ENCODE measurements at regions not wholly inside any gene's neighbourhood (a gene's known extent, or its start where the extent isn't known, plus 50 kb on each side); places are given as distances from the start of the nearest gene placed in this dataset.

DNA sequence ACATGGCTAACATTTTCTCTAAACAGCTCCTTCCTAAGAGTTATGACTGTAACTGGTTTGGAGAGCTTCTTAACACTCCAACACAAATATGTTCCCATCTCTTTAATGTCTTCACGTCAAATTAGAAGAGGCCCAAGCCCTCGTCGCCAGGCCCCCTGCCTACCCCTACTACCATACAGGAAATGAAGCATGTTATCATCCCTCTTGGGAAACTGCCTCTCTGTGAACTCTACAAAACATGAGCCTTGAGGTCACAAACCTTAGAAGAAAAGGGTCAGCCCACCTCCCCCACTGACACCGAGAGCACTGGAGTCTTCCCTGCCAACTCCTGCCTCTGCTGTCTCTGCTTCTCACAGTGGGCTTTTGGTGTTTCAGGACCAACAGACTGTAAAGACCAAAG is 243.1 kb upstream of the STT3B start:
- Histone ChIP-seq H3K36me3 (ENCODE audit: control insufficient read depth, insufficient read depth, low read length) (no peaks in the 10 kb centered on the region), H3K4me3 (ENCODE audit: low read depth, low read length) (no peak overlapping the region), H3K9ac (ENCODE audit: low read depth, low read length) (no peak overlapping the region), H3K9me3 (ENCODE audit: control insufficient read depth, insufficient read depth, low read length) (no peaks in the 10 kb centered on the region), H3K27me3 (ENCODE audit: control insufficient read depth, insufficient read depth, low read length) (no peaks in the 10 kb centered on the region), H3K27ac (ENCODE audit: low read depth, low read length) (no peak overlapping the region), H3K4me1 (ENCODE audit: control insufficient read depth, insufficient read depth, low read length) (peaks cover 17% of the 10 kb centered on the region)

GRCh38 chr3:31290046-31290445 is 242.7 kb upstream of the STT3B start:
- no peaks in the 10 kb centered on the region for H3K36me3 ChIP-seq (ENCODE audit: control insufficient read depth, insufficient read depth, low read length)
- H3K27ac ChIP-seq (ENCODE audit: low read depth, low read length): no peak overlapping the region
- H3K9ac ChIP-seq (ENCODE audit: low read depth, low read length): no peak overlapping the region
- no peaks in the 10 kb centered on the region for H3K27me3 ChIP-seq (ENCODE audit: control insufficient read depth, insufficient read depth, low read length)
- H3K9me3 ChIP-seq (ENCODE audit: control insufficient read depth, insufficient read depth, low read length): no peaks in the 10 kb centered on the region
- no peak overlapping the region for H3K4me3 ChIP-seq (ENCODE audit: low read depth, low read length)
- H3K4me1 ChIP-seq (ENCODE audit: control insufficient read depth, insufficient read depth, low read length): peaks cover 17% of the 10 kb centered on the region

DNA sequence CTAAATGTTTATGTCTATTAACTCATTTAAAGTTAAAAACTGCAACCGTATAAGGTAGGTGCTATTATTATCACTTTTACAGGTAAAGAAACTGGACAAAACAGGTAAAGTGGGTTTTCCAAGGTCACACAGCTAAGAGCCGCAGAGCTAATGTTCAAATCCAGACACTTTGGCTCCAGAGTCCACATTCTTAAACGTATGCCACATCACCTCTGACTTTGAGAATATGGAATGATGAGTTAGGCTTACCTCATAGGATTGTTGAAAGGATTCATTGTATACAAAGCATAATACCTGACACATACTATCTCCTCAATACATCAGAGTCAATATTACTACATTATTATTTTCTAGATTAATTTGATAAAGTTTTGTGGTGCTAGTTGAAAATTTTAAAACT is 240.9 kb upstream of the STT3B start:
- H3K36me3 ChIP-seq (ENCODE audit: control insufficient read depth, insufficient read depth, low read length): no peaks in the 10 kb centered on the region
- H3K4me3 ChIP-seq (ENCODE audit: low read depth, low read length): no peak overlapping the region
- H3K27ac ChIP-seq (ENCODE audit: low read depth, low read length): no peak overlapping the region
- no peaks in the 10 kb centered on the region for H3K27me3 ChIP-seq (ENCODE audit: control insufficient read depth, insufficient read depth, low read length)
- H3K9ac ChIP-seq (ENCODE audit: low read depth, low read length): no peak overlapping the region
- H3K9me3 ChIP-seq (ENCODE audit: control insufficient read depth, insufficient read depth, low read length): no peaks in the 10 kb centered on the region
- H3K4me1 ChIP-seq (ENCODE audit: control insufficient read depth, insufficient read depth, low read length): peaks cover 17% of the 10 kb centered on the region

DNA sequence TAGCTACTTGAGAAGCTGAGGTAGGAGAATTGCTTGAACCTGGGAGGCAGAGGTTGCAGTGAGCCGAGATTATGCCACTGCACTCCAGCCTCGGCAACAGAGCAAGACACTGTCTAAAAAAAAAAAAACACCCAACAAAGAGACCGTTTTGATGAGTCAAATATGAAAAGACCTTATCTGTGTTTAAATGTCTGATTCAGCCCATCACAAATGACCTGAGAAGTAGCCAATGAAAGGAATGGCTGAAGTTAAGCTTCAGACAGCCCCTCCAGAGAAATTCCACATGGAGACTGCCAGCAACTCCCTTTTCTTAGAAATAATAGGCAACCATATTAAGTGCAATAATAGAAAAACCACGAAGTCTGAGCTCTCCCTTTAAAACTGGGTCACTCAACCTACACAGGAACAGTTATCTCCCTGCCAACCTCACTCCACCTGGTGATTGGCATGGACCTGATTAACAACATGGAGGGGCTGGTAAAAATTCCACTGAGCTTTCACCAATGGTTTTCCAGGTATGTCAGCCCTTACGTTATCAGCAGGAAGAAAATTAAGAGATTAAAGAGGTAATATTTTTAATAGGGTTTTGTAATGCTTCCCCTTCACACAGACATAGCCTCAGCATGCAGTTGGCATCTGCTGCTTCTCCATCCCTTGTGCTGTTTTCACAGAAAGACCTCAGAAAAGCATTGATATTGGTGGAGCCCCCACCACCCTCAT is 238.1 kb upstream of the STT3B start:
- H3K27me3 ChIP-seq (ENCODE audit: control insufficient read depth, insufficient read depth, low read length): no peaks in the 10 kb centered on the region
- peak overlapping the region; percentile 9 for H3K27ac ChIP-seq (ENCODE audit: low read depth, low read length)
- H3K9ac ChIP-seq (ENCODE audit: low read depth, low read length): no peak overlapping the region
- H3K4me3 ChIP-seq (ENCODE audit: low read depth, low read length): no peak overlapping the region
- 0 out of 2 replicates have a peak, but pooled peaks cover 5% of the 10 kb centered on the region for H3K9me3 ChIP-seq (ENCODE audit: control insufficient read depth, insufficient read depth, low read length)
- H3K36me3 ChIP-seq (ENCODE audit: control insufficient read depth, insufficient read depth, low read length): no peaks in the 10 kb centered on the region
- peaks cover 8% of the 10 kb centered on the region; the same call in 1 of the 2 replicates for H3K4me1 ChIP-seq (ENCODE audit: control insufficient read depth, insufficient read depth, low read length)

DNA sequence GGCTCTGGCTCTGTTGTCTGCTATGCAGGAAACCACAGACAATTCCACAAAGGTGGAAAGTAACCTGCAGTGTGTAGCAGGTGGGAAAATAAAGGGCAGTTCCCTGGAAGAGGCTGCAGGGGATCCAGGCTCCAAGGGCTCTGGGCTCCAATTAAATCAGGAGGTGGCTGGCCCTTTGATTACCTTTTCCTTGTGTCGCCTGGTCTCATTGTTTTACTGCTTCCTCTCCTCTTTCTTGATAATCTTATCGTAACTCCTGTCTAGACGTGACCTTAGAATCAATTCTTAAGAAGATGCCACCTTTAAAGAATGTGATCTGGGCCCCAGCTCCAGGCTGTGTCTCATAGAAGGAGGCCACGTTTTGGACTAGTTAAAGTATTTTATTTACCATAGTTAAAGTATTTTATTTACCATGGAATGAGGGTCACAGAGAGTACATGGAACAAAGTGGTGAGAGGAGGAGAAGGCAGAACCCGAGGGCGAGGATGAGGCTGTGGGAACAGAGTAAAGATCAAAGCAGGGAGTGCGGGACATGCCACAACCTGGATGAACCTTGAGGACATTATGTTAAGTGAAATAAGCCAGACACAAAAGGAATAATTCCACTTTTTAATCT is 237.5 kb upstream of the STT3B start:
- Histone ChIP-seq H3K9me3 (ENCODE audit: control insufficient read depth, insufficient read depth, low read length) (0 out of 2 replicates have a peak, but pooled peaks cover 5% of the 10 kb centered on the region), H3K4me1 (ENCODE audit: control insufficient read depth, insufficient read depth, low read length) (peaks cover 8% of the 10 kb centered on the region; the same call in 1 of the 2 replicates), H3K36me3 (ENCODE audit: control insufficient read depth, insufficient read depth, low read length) (no peaks in the 10 kb centered on the region), H3K4me3 (ENCODE audit: low read depth, low read length) (no peak overlapping the region), H3K27me3 (ENCODE audit: control insufficient read depth, insufficient read depth, low read length) (no peaks in the 10 kb centered on the region), H3K27ac (ENCODE audit: low read depth, low read length) (peak overlapping the region; percentile 43), H3K9ac (ENCODE audit: low read depth, low read length) (no peak overlapping the region)

- Histone ChIP-seq H3K4me1 (ENCODE audit: control insufficient read depth, insufficient read depth, low read length) (no peaks in the 10 kb centered on the region), H3K9ac (ENCODE audit: low read depth, low read length) (no peak overlapping the region), H3K27me3 (ENCODE audit: control insufficient read depth, insufficient read depth, low read length) (no peaks in the 10 kb centered on the region), H3K4me3 (ENCODE audit: low read depth, low read length) (no peak overlapping the region), H3K36me3 (ENCODE audit: control insufficient read depth, insufficient read depth, low read length) (no peaks in the 10 kb centered on the region), H3K9me3 (ENCODE audit: control insufficient read depth, insufficient read depth, low read length) (0 out of 2 replicates have a peak, but pooled peaks cover 5% of the 10 kb centered on the region), H3K27ac (ENCODE audit: low read depth, low read length) (no peak overlapping the region)
These were observed 234.9 kb upstream of the STT3B start for GRCh38 chr3:31297726-31298298.

DNA sequence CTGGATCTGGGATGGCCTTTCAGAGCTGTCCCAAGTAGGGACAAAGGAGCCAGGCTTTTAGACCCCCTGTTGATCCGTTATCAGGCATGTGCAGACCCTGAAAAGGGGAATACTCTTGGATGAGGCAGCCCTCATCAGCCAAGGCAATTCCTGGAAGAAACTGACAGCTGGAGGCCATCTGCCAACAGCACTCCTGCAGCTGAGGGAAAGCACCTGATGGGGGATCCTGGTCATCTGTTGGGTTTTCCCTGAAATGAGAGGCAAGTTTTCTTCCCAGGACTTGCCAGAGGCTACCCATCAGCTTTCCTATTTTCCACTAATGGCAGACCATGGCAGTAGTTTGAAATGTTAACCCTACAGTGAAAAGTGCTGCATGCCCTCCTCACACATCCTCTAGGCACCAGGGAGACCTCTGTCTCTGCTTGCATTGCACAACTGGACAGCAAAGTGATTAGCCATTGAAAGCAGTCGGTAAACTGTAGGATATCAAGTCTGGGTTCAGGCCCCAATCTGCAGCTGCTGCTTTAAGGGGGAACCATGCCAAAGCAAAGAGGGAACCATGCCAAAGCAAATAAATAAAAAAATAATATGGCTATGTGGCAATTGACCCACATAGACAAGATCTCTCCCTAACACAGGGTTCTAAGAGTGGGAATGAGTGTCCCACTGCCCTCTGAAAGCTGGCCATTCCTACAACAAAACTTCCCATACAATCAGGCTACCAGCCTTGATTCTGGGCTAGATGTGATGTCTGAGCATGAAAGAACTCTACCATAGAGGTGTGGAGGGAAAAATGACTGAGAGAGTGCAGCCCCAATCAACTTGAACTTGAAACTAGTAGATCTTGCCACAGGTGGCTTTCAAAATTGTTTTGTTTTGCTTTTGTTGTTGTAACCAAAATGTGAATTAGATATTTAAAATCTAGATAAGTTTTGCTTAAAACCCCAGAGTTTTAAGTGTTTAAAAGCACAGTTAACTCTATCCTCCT is 232.0 kb upstream of the STT3B start:
- Histone ChIP-seq H3K9me3 (ENCODE audit: control insufficient read depth, insufficient read depth, low read length) (0 out of 2 replicates have a peak, but pooled peaks cover 5% of the 10 kb centered on the region), H3K9ac (ENCODE audit: low read depth, low read length) (no peak overlapping the region), H3K27me3 (ENCODE audit: control insufficient read depth, insufficient read depth, low read length) (no peaks in the 10 kb centered on the region), H3K36me3 (ENCODE audit: control insufficient read depth, insufficient read depth, low read length) (no peaks in the 10 kb centered on the region), H3K4me3 (ENCODE audit: low read depth, low read length) (no peak overlapping the region), H3K4me1 (ENCODE audit: control insufficient read depth, insufficient read depth, low read length) (no peaks in the 10 kb centered on the region), H3K27ac (ENCODE audit: low read depth, low read length) (no peak overlapping the region)

DNA sequence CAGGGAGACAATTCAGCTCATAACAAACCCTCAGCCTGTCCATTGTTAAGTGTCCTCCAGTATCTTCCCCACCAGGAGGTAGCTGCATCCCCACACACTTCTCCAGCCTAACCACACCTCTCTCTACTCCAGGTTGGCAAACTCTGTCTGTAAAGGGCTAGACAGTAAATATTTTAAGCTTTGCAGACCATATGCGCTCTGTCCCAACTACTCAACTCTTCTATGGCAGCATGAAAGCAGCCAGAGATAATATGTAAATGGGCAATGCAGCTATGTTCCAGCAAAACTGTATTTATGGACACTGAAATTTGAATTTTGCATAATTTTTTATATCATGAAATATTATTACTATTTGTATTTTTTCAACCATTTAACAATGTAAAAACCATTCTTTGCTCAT is 230.4 kb upstream of the STT3B start:
- Histone ChIP-seq H3K27ac (ENCODE audit: low read depth, low read length) (no peak overlapping the region), H3K36me3 (ENCODE audit: control insufficient read depth, insufficient read depth, low read length) (no peaks in the 10 kb centered on the region), H3K9ac (ENCODE audit: low read depth, low read length) (no peak overlapping the region), H3K4me1 (ENCODE audit: control insufficient read depth, insufficient read depth, low read length) (no peaks in the 10 kb centered on the region), H3K4me3 (ENCODE audit: low read depth, low read length) (no peak overlapping the region), H3K9me3 (ENCODE audit: control insufficient read depth, insufficient read depth, low read length) (0 out of 2 replicates have a peak, but pooled peaks cover 5% of the 10 kb centered on the region), H3K27me3 (ENCODE audit: control insufficient read depth, insufficient read depth, low read length) (no peaks in the 10 kb centered on the region)

- Histone ChIP-seq H3K27ac (ENCODE audit: low read depth, low read length) (no peak overlapping the region), H3K27me3 (ENCODE audit: control insufficient read depth, insufficient read depth, low read length) (no peaks in the 10 kb centered on the region), H3K4me1 (ENCODE audit: control insufficient read depth, insufficient read depth, low read length) (no peaks in the 10 kb centered on the region), H3K4me3 (ENCODE audit: low read depth, low read length) (no peak overlapping the region), H3K9ac (ENCODE audit: low read depth, low read length) (no peak overlapping the region), H3K9me3 (ENCODE audit: control insufficient read depth, insufficient read depth, low read length) (no peaks in the 10 kb centered on the region), H3K36me3 (ENCODE audit: control insufficient read depth, insufficient read depth, low read length) (no peaks in the 10 kb centered on the region)
These were observed 227.4 kb upstream of the STT3B start for GRCh38 chr3:31305340-31305739.

DNA sequence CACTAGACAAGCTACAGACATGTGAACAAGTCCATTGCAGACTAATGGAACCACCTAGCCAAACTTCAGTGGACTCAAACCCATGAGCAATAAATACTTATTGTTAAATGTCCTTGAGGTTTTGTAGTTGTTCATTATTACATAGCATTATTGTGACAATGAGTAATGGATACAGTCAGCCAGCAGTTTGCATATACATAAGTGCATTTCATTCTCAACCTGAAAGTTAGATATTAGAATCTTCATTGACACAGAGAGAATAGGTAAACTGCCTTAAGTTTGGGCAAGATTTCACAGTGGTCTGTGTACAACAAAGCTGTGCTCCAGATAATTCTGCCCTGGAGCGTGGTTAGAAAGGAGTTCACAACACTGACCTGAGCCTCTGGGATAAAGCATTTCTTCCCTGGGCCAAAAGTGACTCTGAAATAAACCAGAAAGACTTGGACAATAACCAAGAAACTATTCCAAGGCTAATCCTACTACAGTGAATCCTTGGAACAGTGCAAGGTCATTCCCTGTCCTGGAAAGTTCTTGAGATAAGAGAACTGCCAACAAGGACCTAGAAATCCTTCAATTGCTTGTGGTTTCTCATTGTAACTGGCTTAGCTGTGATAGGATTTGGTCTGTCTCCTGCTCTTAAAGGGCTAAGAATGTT is 225.5 kb upstream of the STT3B start:
- H3K9ac ChIP-seq (ENCODE audit: low read depth, low read length): no peak overlapping the region
- no peaks in the 10 kb centered on the region for H3K36me3 ChIP-seq (ENCODE audit: control insufficient read depth, insufficient read depth, low read length)
- H3K9me3 ChIP-seq (ENCODE audit: control insufficient read depth, insufficient read depth, low read length): no peaks in the 10 kb centered on the region
- no peaks in the 10 kb centered on the region for H3K4me1 ChIP-seq (ENCODE audit: control insufficient read depth, insufficient read depth, low read length)
- no peak overlapping the region for H3K4me3 ChIP-seq (ENCODE audit: low read depth, low read length)
- no peak overlapping the region for H3K27ac ChIP-seq (ENCODE audit: low read depth, low read length)
- no peaks in the 10 kb centered on the region for H3K27me3 ChIP-seq (ENCODE audit: control insufficient read depth, insufficient read depth, low read length)

All from HUES48 (cell line).